ENCODE measurements at regions not wholly inside any gene's neighbourhood (a gene's known extent, or its start where the extent isn't known, plus 50 kb on each side); places are given as distances from the start of the nearest gene placed in this dataset.

DNA sequence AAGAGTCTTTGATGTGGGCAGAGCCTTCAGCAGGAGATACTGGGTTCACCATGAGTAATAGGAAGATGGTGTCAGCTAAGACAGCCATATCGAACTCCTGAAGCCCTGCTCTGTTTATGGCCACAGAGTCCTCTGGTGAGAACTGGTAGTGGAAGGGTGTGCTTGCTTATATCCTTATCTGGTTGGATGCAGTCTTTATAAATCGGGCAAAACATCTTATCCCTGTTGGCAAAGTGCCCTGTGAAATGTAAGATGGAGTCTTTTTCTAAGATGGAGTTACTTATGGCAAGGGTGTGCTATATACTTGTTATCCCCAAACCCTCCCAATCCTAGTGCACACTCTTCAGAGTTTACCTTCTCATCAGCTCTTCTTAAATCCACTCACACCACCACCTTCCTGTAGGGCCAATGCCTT lies 190.8 kb upstream of the PARD3B start:
- intact Hi-C loops (cut with micrococcal nuclease; ENCODE audit: unreplicated experiment) (no loop called here), in situ Hi-C loops (cut with HindIII; ENCODE audit: extremely low pct_ligation_motif_present, low pct_unique_long_range_greater_than_20kb) (no loop called here)
- Histone ChIP-seq H3K9me3 (ENCODE audit: low read length) (no peaks in the 10 kb centered on the region), H2AFZ (ENCODE audit: low read length) (no peak overlapping the region), H3K4me2 (ENCODE audit: low read depth, low read length) (no peak overlapping the region), H3K4me1 (ENCODE audit: insufficient read depth, low read length) (no peaks in the 10 kb centered on the region), H3K27me3 (ENCODE audit: control insufficient read depth in 1 of 2, insufficient read depth in 2 of 2, low read length in 2 of 2) (no peaks in the 10 kb centered on the region), H3K9ac (ENCODE audit: insufficient read depth, low read depth, low read length) (no peak overlapping the region), H3K36me3 (replicated peaks in 1 of 2; ENCODE audit: control insufficient read depth in 1 of 2, insufficient read depth in 2 of 2, low read length in 2 of 2) (no peaks in the 10 kb centered on the region), H3K4me3 (replicated peaks in 1 of 3; ENCODE audit: insufficient read depth in 1 of 3, low read depth in 2 of 3, low read length in 3 of 3) (no peak overlapping the region), H4K20me1 (ENCODE audit: insufficient read depth, low read length) (no peaks in the 10 kb centered on the region), H3K79me2 (ENCODE audit: insufficient read depth, low read length) (no peaks in the 10 kb centered on the region), H3K27ac (ENCODE audit: extremely low read length, insufficient read depth, low read length) (no peak overlapping the region)
- FAIRE-seq (no peak), DNase-seq (ENCODE audit: low spot score) (no peak), ATAC-seq (no peak)
- CTCF ChIA-PET (ENCODE audit: low intra/inter-chr PET ratio, low total read pairs), result no interaction called here
- no TSS peak for BruUV-seq (replicated peaks)
- POLR2A ChIA-PET, result no interaction called here
- WGBS (ENCODE audit: low lambda C conversion rate), result 22% methylated on average over 2 of the region's 2 CpGs
- TF ChIP-seq, protein P1, sequence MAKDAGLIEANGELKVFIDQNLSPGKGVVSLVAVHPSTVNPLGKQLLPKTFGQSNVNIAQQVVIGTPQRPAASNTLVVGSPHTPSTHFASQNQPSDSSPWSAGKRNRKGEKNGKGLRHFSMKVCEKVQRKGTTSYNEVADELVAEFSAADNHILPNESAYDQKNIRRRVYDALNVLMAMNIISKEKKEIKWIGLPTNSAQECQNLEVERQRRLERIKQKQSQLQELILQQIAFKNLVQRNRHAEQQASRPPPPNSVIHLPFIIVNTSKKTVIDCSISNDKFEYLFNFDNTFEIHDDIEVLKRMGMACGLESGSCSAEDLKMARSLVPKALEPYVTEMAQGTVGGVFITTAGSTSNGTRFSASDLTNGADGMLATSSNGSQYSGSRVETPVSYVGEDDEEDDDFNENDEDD (CRISPR knock-in tag; IDR thresholded peaks at IDR 0.05; ENCODE audit: borderline replicate concordance), result no peak
- no peak for TF ChIP-seq ZSCAN29 (CRISPR knock-in tag; conservative IDR thresholded peaks at IDR 0.05)
- TF ChIP-seq HIVEP1 (CRISPR knock-in tag; IDR thresholded peaks at IDR 0.05), result no peak
- no peak for TF ChIP-seq RFX3 (CRISPR knock-in tag; IDR thresholded peaks at IDR 0.05)
- TF ChIP-seq ZNF7 (CRISPR knock-in tag; IDR thresholded peaks at IDR 0.05), result no peak
- no peak for TF ChIP-seq PAX8 (CRISPR knock-in tag; IDR thresholded peaks at IDR 0.05; ENCODE audit: borderline replicate concordance)
- TF ChIP-seq, protein P2, sequence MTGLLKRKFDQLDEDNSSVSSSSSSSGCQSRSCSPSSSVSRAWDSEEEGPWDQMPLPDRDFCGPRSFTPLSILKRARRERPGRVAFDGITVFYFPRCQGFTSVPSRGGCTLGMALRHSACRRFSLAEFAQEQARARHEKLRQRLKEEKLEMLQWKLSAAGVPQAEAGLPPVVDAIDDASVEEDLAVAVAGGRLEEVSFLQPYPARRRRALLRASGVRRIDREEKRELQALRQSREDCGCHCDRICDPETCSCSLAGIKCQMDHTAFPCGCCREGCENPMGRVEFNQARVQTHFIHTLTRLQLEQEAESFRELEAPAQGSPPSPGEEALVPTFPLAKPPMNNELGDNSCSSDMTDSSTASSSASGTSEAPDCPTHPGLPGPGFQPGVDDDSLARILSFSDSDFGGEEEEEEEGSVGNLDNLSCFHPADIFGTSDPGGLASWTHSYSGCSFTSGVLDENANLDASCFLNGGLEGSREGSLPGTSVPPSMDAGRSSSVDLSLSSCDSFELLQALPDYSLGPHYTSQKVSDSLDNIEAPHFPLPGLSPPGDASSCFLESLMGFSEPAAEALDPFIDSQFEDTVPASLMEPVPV (CRISPR knock-in tag; IDR thresholded peaks at IDR 0.05), result no peak

- H3K4me2 ChIP-seq (ENCODE audit: low read depth, low read length), result no peak overlapping the region
- ATAC-seq (no peak), DNase-seq (ENCODE audit: low spot score) (no peak), FAIRE-seq (no peak)
- no peaks in the 10 kb centered on the region for H3K36me3 ChIP-seq (replicated peaks in 1 of 2; ENCODE audit: control insufficient read depth in 1 of 2, insufficient read depth in 2 of 2, low read length in 2 of 2)
- H3K27ac ChIP-seq (ENCODE audit: extremely low read length, insufficient read depth, low read length), result no peak overlapping the region
- in situ Hi-C loops (cut with HindIII; ENCODE audit: extremely low pct_ligation_motif_present, low pct_unique_long_range_greater_than_20kb) (no loop called here), intact Hi-C loops (cut with micrococcal nuclease; ENCODE audit: unreplicated experiment) (no loop called here)
- 0% methylated on average over 1 of the region's 1 CpG for WGBS (ENCODE audit: low lambda C conversion rate)
- no peak overlapping the region for H3K9ac ChIP-seq (ENCODE audit: insufficient read depth, low read depth, low read length)
- BruUV-seq (replicated peaks), result no TSS peak
- no peaks in the 10 kb centered on the region for H3K9me3 ChIP-seq (ENCODE audit: low read length)
- peak; percentile 67 for TF ChIP-seq ZNF629 (CRISPR knock-in tag; conservative IDR thresholded peaks at IDR 0.05)
- TF ChIP-seq PBX3 (CRISPR knock-in tag; IDR thresholded peaks at IDR 0.05; ENCODE audit: borderline replicate concordance), result no peak
- ChIA-PET CTCF (ENCODE audit: low intra/inter-chr PET ratio, low total read pairs) (no interaction called here), POLR2A (no interaction called here)
- no peak overlapping the region for H3K4me3 ChIP-seq (replicated peaks in 1 of 3; ENCODE audit: insufficient read depth in 1 of 3, low read depth in 2 of 3, low read length in 3 of 3)
- no peaks in the 10 kb centered on the region for H3K27me3 ChIP-seq (ENCODE audit: control insufficient read depth in 1 of 2, insufficient read depth in 2 of 2, low read length in 2 of 2)
- H4K20me1 ChIP-seq (ENCODE audit: insufficient read depth, low read length), result no peaks in the 10 kb centered on the region
- no peaks in the 10 kb centered on the region for H3K79me2 ChIP-seq (ENCODE audit: insufficient read depth, low read length)
- H3K4me1 ChIP-seq (ENCODE audit: insufficient read depth, low read length), result no peaks in the 10 kb centered on the region
- H2AFZ ChIP-seq (ENCODE audit: low read length), result no peak overlapping the region
Observed at GRCh38 chr2:204355688-204356087, 189.6 kb upstream of the PARD3B start.
